Activated naive CD8-positive, alpha-beta T cell (primary cell): ENCODE measurements at regions not wholly inside any gene's neighbourhood (a gene's known extent, or its start where the extent isn't known, plus 50 kb on each side); places are given as distances from the start of the nearest gene placed in this dataset.

Experiments
- H3K27ac Mint-ChIP-seq: one replicate; pipeline ENCODE4 v1.8.0; 2021; ENCODE audit warnings: mixed read lengths
- H3K27me3 Mint-ChIP-seq: one replicate; pipeline ENCODE4 v1.8.0; 2021; ENCODE audit warnings: mixed read lengths
- H3K36me3 Mint-ChIP-seq: one replicate; pipeline ENCODE4 v1.8.0; 2021; ENCODE audit warnings: mixed read lengths
- H3K4me1 Mint-ChIP-seq: one replicate; pipeline ENCODE4 v1.8.0; 2021; ENCODE audit warnings: low read depth, mixed read lengths
- H3K4me3 Mint-ChIP-seq: one replicate; pipeline ENCODE4 v1.8.0; 2021; ENCODE audit warnings: mild to moderate bottlenecking, mixed read lengths
- H3K9me3 Mint-ChIP-seq: one replicate; pipeline ENCODE4 v1.8.0; 2021; ENCODE audit warnings: low read depth, mixed read lengths

GRCh38 chr10:25661632-25662031 lies 272.4 kb upstream of the MYO3A start:
- peaks cover 10% of the 10 kb centered on the region for H3K9me3 Mint-ChIP-seq
- no peak overlapping the region for H3K27ac Mint-ChIP-seq
- no peaks in the 10 kb centered on the region for H3K36me3 Mint-ChIP-seq
- no peaks in the 10 kb centered on the region for H3K27me3 Mint-ChIP-seq
- H3K4me3 Mint-ChIP-seq, result no peak overlapping the region
- H3K4me1 Mint-ChIP-seq, result no peaks in the 10 kb centered on the region

DNA sequence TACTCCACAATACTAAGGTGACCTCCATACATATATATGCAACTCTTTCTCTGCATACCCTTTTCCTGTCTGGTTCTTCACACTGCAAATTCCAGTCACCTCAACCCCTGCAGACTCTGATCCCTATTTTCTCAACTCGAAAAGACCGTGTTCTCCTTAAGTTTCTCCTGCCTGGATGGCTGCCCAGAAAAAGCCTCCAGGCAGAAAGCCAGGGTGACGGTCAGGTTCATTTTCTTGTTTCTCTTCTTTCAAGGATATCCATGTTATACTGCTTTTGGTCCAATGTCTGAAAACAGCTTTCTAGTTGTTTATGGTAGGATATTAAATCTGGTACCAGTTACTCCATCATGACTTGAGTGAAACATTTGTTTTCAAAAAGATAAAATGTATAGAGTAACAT lies 267.8 kb upstream of the MYO3A start:
- Mint-ChIP-seq H3K27me3 (no peaks in the 10 kb centered on the region), H3K27ac (no peak overlapping the region), H3K4me3 (no peak overlapping the region), H3K36me3 (no peaks in the 10 kb centered on the region), H3K4me1 (no peaks in the 10 kb centered on the region), H3K9me3 (peaks cover 5% of the 10 kb centered on the region)

- Mint-ChIP-seq H3K36me3 (no peaks in the 10 kb centered on the region), H3K27ac (no peak overlapping the region), H3K27me3 (no peaks in the 10 kb centered on the region)
These were observed 258.8 kb upstream of the MYO3A start for GRCh38 chr10:25675204-25675603.

GRCh38 chr10:25675615-25676014 lies 258.4 kb upstream of the MYO3A start:
- H3K36me3 Mint-ChIP-seq, result no peaks in the 10 kb centered on the region
- H3K4me1 Mint-ChIP-seq, result no peaks in the 10 kb centered on the region
- H3K9me3 Mint-ChIP-seq, result no peaks in the 10 kb centered on the region
- H3K27ac Mint-ChIP-seq, result no peak overlapping the region
- no peaks in the 10 kb centered on the region for H3K27me3 Mint-ChIP-seq
- H3K4me3 Mint-ChIP-seq, result no peak overlapping the region

More at GRCh38 chr10:25675204-25675603, 258.8 kb upstream of the MYO3A start:
- Mint-ChIP-seq H3K4me1 (no peaks in the 10 kb centered on the region), H3K9me3 (no peaks in the 10 kb centered on the region), H3K4me3 (no peak overlapping the region)

- Mint-ChIP-seq H3K9me3 (no peaks in the 10 kb centered on the region), H3K27ac (no peak overlapping the region), H3K4me1 (no peaks in the 10 kb centered on the region), H3K4me3 (no peak overlapping the region), H3K27me3 (no peaks in the 10 kb centered on the region), H3K36me3 (no peaks in the 10 kb centered on the region)
These were observed 255.8 kb upstream of the MYO3A start for GRCh38 chr10:25678220-25678619.

- no peaks in the 10 kb centered on the region for H3K9me3 Mint-ChIP-seq
- H3K27ac Mint-ChIP-seq, result no peak overlapping the region
- no peak overlapping the region for H3K4me3 Mint-ChIP-seq
- no peaks in the 10 kb centered on the region for H3K36me3 Mint-ChIP-seq
- H3K4me1 Mint-ChIP-seq, result no peaks in the 10 kb centered on the region
- H3K27me3 Mint-ChIP-seq, result no peaks in the 10 kb centered on the region
These were observed 255.4 kb upstream of the MYO3A start for GRCh38 chr10:25678666-25679065.

GRCh38 chr10:25682203-25682851 lies 251.7 kb upstream of the MYO3A start:
- no peaks in the 10 kb centered on the region for H3K9me3 Mint-ChIP-seq
- H3K27ac Mint-ChIP-seq, result no peak overlapping the region
- no peaks in the 10 kb centered on the region for H3K4me1 Mint-ChIP-seq
- no peak overlapping the region for H3K4me3 Mint-ChIP-seq
- no peaks in the 10 kb centered on the region for H3K27me3 Mint-ChIP-seq
- no peaks in the 10 kb centered on the region for H3K36me3 Mint-ChIP-seq

DNA sequence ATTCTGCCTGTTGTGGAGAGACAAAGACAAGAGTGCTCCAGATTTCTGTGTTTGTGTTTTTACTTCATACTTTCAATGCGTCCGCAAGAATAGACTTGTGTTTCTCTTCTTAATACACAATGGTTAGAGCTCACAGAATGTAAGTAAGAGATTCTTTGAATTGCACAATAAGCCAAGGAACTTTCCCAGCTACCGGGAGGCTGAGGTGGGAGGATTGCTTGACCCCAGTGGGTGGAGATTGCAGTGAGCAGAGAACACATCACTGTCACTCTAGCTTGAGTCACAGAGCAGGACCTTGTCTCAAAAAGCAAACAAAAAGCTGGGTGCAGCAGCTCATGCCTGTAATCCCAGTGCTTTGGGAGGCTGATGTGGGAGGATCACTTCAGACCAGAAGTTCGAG lies 250.7 kb upstream of the MYO3A start:
- no peak overlapping the region for H3K4me3 Mint-ChIP-seq
- H3K9me3 Mint-ChIP-seq, result no peaks in the 10 kb centered on the region
- H3K27ac Mint-ChIP-seq, result no peak overlapping the region
- no peaks in the 10 kb centered on the region for H3K4me1 Mint-ChIP-seq
- no peaks in the 10 kb centered on the region for H3K27me3 Mint-ChIP-seq
- no peaks in the 10 kb centered on the region for H3K36me3 Mint-ChIP-seq

DNA sequence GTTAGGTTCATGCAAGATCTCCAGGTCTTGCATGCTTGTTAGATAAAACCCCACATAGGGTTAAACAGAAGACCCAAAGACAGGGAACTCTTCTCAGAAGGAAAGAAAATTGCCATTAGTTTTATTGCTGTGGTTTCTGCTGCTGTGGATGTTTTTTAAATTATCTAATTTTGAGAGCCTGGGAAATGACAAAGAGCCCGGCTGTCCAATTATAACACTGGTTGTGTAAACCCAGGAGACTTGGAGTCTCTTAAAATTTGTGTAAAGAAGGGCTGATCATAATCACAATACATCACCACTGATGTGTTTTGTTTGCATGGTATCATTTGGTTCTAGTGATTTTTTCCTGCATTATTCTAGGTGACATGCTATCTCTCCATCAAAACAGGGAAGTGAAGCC lies 246.5 kb upstream of the MYO3A start:
- Mint-ChIP-seq H3K9me3 (no peaks in the 10 kb centered on the region), H3K4me3 (no peak overlapping the region), H3K27ac (no peak overlapping the region)

DNA sequence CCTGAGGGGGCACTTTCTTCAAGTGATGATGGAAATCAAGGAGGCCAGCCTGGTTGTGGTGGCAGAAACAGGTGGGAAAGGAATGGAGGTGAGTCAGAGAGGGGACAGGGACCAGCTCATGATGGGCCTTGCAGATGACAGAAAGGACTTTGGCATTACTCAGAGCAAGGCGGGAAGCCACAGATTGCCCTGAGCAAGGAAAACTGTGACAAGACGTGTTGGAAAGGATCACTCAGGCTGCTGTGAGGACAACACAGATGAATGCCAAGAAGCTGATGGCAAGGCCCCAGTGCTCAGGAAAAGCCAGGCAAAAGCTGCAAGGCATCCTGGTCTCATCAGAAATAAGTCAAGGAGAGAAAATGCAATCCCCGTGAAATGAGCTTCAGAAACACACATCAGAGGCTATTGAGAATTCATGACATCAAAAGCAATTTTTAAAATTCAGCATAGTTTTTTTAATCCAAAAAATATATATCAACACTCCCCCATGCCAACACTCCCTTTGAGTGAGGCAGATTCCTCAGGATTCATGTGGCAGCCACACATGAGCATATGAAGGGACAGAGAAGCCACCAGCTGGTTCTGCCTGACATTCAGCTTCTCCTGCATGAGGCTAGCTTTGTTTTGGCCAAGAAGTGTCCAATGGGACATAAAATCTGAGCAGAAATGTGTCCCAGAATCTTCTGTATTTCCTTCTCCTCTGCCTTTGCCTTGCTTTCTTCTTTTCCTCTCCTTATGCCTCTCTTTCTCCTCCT lies 244.5 kb upstream of the MYO3A start:
- no peaks in the 10 kb centered on the region for H3K36me3 Mint-ChIP-seq
- no peaks in the 10 kb centered on the region for H3K4me1 Mint-ChIP-seq
- no peak overlapping the region for H3K27ac Mint-ChIP-seq
- H3K9me3 Mint-ChIP-seq, result no peaks in the 10 kb centered on the region
- peaks cover 3% of the 10 kb centered on the region for H3K27me3 Mint-ChIP-seq
- no peak overlapping the region for H3K4me3 Mint-ChIP-seq

More for the DNA sequence above, 246.5 kb upstream of the MYO3A start:
- H3K36me3 Mint-ChIP-seq, result no peaks in the 10 kb centered on the region
- no peaks in the 10 kb centered on the region for H3K4me1 Mint-ChIP-seq
- peaks cover 3% of the 10 kb centered on the region for H3K27me3 Mint-ChIP-seq

DNA sequence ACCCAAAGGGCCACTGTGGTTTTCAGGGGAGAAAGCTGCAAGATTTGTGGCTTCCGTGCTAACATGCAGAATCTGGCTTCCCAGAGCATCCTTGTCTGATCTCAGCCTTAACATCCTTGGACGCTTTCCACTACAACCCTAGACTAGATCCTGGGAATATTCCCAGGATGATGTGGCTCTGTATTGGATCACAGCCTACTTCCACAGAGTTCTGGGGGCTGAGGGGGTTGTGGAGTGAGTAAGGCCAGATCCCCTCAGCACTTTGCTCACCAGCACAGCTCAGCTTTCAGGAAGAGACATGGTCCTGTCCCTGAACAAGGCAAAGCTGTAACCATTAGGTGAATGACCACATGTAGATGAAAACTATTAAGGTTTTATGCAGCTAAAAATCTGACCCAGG lies 241.3 kb upstream of the MYO3A start:
- peaks cover 3% of the 10 kb centered on the region for H3K27me3 Mint-ChIP-seq
- no peaks in the 10 kb centered on the region for H3K4me1 Mint-ChIP-seq
- H3K27ac Mint-ChIP-seq, result no peak overlapping the region
- H3K9me3 Mint-ChIP-seq, result no peaks in the 10 kb centered on the region
- no peak overlapping the region for H3K4me3 Mint-ChIP-seq
- H3K36me3 Mint-ChIP-seq, result no peaks in the 10 kb centered on the region

- Mint-ChIP-seq H3K27me3 (no peaks in the 10 kb centered on the region), H3K4me3 (no peak overlapping the region), H3K36me3 (no peaks in the 10 kb centered on the region), H3K27ac (no peak overlapping the region), H3K4me1 (no peaks in the 10 kb centered on the region), H3K9me3 (no peaks in the 10 kb centered on the region)
These were observed 239.7 kb upstream of the MYO3A start for GRCh38 chr10:25694206-25694933.

DNA sequence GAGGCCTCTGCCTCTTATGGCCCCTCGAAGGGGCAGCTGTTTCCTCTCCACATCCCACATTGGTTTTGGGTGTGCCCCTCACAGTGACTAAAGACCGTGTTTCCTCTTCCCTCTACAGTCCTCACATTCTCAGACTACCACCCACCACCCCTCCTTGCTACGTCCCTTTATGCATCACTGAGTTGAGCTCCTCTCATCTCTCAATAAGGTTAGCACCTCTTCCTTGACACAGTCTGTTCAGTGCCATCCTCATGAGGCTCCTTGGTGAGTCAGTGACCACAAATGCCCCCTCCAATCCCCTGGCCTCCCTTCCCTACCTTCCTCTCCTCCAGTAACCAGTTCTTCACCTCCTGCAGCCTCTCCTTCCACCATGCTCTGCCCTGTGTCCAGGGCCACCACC lies 239.1 kb upstream of the MYO3A start:
- H3K9me3 Mint-ChIP-seq, result no peaks in the 10 kb centered on the region
- no peaks in the 10 kb centered on the region for H3K4me1 Mint-ChIP-seq
- no peaks in the 10 kb centered on the region for H3K36me3 Mint-ChIP-seq
- no peak overlapping the region for H3K4me3 Mint-ChIP-seq
- H3K27me3 Mint-ChIP-seq, result no peaks in the 10 kb centered on the region
- no peak overlapping the region for H3K27ac Mint-ChIP-seq

GRCh38 chr10:25695586-25695985 lies 238.4 kb upstream of the MYO3A start:
- no peak overlapping the region for H3K27ac Mint-ChIP-seq
- H3K9me3 Mint-ChIP-seq, result no peaks in the 10 kb centered on the region
- no peaks in the 10 kb centered on the region for H3K27me3 Mint-ChIP-seq
- no peaks in the 10 kb centered on the region for H3K36me3 Mint-ChIP-seq
- no peaks in the 10 kb centered on the region for H3K4me1 Mint-ChIP-seq
- H3K4me3 Mint-ChIP-seq, result no peak overlapping the region

DNA sequence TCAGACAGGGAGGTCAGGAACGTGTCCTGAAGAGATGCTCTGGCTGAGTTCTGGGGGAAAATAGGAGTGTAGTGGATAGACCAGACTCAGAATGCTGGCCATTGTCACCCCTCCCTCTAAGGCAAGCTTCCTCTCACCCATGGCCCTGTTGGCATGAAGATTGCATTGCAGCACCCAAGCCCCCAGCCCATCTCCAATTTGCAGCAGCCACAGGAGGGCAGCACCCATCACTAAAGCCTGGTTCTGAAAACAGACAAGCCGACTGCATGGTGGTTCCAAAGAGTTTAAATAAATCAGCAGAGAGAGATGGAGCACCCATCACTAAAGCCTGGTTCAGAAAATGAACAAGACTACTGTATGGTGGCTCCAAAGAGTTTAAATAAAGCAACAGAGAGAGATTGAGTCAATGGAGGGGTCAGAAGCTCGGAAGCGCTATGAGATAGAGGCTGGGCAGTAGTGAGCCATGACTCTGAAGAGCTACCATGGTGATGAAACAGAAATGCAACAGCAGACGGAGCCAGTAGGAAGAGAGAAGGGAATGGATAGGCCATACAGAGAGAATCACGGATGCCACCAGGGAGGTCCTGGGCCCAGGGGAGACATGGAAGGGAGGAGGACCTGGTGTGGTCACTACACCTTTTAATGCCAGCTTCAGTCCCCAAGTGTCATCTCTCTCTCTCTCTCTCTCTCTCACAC lies 237.9 kb upstream of the MYO3A start:
- H3K27me3 Mint-ChIP-seq, result peaks cover 1% of the 10 kb centered on the region
- no peak overlapping the region for H3K4me3 Mint-ChIP-seq
- H3K27ac Mint-ChIP-seq, result no peak overlapping the region
- H3K36me3 Mint-ChIP-seq, result no peaks in the 10 kb centered on the region
- no peaks in the 10 kb centered on the region for H3K9me3 Mint-ChIP-seq
- H3K4me1 Mint-ChIP-seq, result no peaks in the 10 kb centered on the region
